NB4 (cell line): ENCODE measurements at regions not wholly inside any gene's neighbourhood (a gene's known extent, or its start where the extent isn't known, plus 50 kb on each side); places are given as distances from the start of the nearest gene placed in this dataset.

Experiments
- POLR2A ChIP-seq: IDR thresholded peaks from 2 replicates; pipeline ENCODE4 v1.6.1; 2011; ENCODE audit warnings: mild to moderate bottlenecking; ENCODE audit not compliant: insufficient read length; ENCODE audit errors: extremely low read depth
- TF ChIP-seq, protein P1 (sequence below): IDR thresholded peaks from one replicate; pipeline ENCODE4 v1.5.1; 2012; ENCODE audit warnings: low read depth, low read length

DNA sequence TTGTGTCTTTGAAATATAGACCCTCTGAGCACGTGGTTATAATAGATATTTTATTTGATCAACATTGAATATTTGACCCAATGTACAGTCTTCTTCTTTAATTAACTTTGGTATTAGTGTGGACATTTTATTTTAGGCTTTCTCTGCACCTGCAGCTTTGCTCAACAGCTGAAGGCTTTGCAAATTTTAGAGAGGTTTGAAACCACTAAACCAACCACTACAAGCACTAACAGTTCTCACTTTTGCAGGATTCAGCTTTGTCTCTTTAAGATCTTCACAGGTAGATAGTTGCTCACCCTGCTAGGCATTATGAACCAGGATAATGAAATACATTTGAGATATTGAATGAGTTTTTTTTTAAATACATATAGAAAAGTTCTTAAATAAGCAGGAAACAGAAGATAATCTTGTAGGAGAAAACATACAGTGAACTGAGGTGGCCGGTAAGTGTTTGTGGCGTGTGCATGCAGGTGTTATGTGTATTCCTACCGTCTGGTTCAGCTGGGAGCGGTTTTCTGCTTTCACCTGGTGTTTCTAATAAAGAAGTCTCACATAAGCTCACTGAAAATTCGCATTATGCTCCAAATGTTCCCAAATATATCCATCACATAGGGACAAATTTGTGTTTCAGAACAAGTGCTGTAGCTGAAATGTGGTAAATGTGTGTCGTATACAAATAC lies 1508.3 kb upstream of the TENM3 start:
- TF ChIP-seq, protein P1, sequence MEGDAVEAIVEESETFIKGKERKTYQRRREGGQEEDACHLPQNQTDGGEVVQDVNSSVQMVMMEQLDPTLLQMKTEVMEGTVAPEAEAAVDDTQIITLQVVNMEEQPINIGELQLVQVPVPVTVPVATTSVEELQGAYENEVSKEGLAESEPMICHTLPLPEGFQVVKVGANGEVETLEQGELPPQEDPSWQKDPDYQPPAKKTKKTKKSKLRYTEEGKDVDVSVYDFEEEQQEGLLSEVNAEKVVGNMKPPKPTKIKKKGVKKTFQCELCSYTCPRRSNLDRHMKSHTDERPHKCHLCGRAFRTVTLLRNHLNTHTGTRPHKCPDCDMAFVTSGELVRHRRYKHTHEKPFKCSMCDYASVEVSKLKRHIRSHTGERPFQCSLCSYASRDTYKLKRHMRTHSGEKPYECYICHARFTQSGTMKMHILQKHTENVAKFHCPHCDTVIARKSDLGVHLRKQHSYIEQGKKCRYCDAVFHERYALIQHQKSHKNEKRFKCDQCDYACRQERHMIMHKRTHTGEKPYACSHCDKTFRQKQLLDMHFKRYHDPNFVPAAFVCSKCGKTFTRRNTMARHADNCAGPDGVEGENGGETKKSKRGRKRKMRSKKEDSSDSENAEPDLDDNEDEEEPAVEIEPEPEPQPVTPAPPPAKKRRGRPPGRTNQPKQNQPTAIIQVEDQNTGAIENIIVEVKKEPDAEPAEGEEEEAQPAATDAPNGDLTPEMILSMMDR = no peak
- TF ChIP-seq POLR2A = no peak
